Skeletal muscle cell (primary cell): ENCODE measurements at regions not wholly inside any gene's neighbourhood (a gene's known extent, or its start where the extent isn't known, plus 50 kb on each side); places are given as distances from the start of the nearest gene placed in this dataset.

Experiments used
- DNase-seq: peaks from one replicate; pipeline ENCODE4 v3.0.0-alpha.2; 2010; ENCODE audit warnings: low read depth
- H3K4me3 ChIP-seq: 2 replicates; pipeline ENCODE4 v1.5.1; 2011; ENCODE audit warnings: low read depth, mild to moderate bottlenecking, control low read depth, low read length, moderate library complexity

- DNase-seq = no peak
- no peak overlapping the region for H3K4me3 ChIP-seq
Observed at GRCh38 chr22:49152939-49153770, 674.5 kb downstream of the BRD1 start.

- no peak overlapping the region for H3K4me3 ChIP-seq
- DNase-seq = no peak
Observed at GRCh38 chr22:49152127-49152938, 675.3 kb downstream of the BRD1 start.

- H3K4me3 ChIP-seq = no peak overlapping the region
- DNase-seq = no peak
Observed at GRCh38 chr22:49151256-49152126, 676.2 kb downstream of the BRD1 start.

- DNase-seq = no peak
- H3K4me3 ChIP-seq = no peak overlapping the region
Observed at GRCh38 chr22:49150801-49151221, 676.9 kb downstream of the BRD1 start.

- H3K4me3 ChIP-seq = no peak overlapping the region
- DNase-seq = no peak
Observed at GRCh38 chr22:49149721-49150608, 677.7 kb downstream of the BRD1 start.

GRCh38 chr22:49148895-49149418 is 678.7 kb downstream of the BRD1 start:
- no peak for DNase-seq

GRCh38 chr22:49147617-49148175 is 680.0 kb downstream of the BRD1 start:
- H3K4me3 ChIP-seq = no peak overlapping the region
- DNase-seq = no peak

More at GRCh38 chr22:49148895-49149418, 678.7 kb downstream of the BRD1 start:
- no peak overlapping the region for H3K4me3 ChIP-seq

GRCh38 chr22:49147171-49147570 is 680.5 kb downstream of the BRD1 start:
- H3K4me3 ChIP-seq = no peak overlapping the region
- DNase-seq = no peak

GRCh38 chr22:49146511-49146910 is 681.2 kb downstream of the BRD1 start:
- no peak for DNase-seq
- no peak overlapping the region for H3K4me3 ChIP-seq

GRCh38 chr22:49143812-49144211 is 683.9 kb downstream of the BRD1 start:
- no peak overlapping the region for H3K4me3 ChIP-seq
- no peak for DNase-seq

GRCh38 chr22:49142891-49143290 is 684.8 kb downstream of the BRD1 start:
- DNase-seq = no peak
- H3K4me3 ChIP-seq = no peak overlapping the region

GRCh38 chr22:49142296-49142695 is 685.4 kb downstream of the BRD1 start:
- DNase-seq = no peak

GRCh38 chr22:49141761-49142160 is 685.9 kb downstream of the BRD1 start:
- DNase-seq = no peak
- no peak overlapping the region for H3K4me3 ChIP-seq

More at GRCh38 chr22:49142296-49142695, 685.4 kb downstream of the BRD1 start:
- no peak overlapping the region for H3K4me3 ChIP-seq

GRCh38 chr22:49140911-49141665 is 686.6 kb downstream of the BRD1 start:
- DNase-seq = no peak
- H3K4me3 ChIP-seq = no peak overlapping the region

GRCh38 chr22:49139492-49140151 is 688.1 kb downstream of the BRD1 start:
- no peak for DNase-seq
- no peak overlapping the region for H3K4me3 ChIP-seq

GRCh38 chr22:49138250-49138790 is 689.4 kb downstream of the BRD1 start:
- H3K4me3 ChIP-seq = no peak overlapping the region
- no peak for DNase-seq
